Stimulated activated effector memory CD8-positive, alpha-beta T cell treated with anti-CD3 and anti-CD28 coated beads, Interleukin-12 subunit alpha, Interleukin-12 subunit beta, amount 100 ng/mL, for 72 hours (primary cell): ENCODE measurements at regions not wholly inside any gene's neighbourhood (a gene's known extent, or its start where the extent isn't known, plus 50 kb on each side); places are given as distances from the start of the nearest gene placed in this dataset.

ENCODE experiments used
- ATAC-seq: fragments of 150-1000 bp; cut with Tn5 transposase; 2 replicates; pipeline ENCODE4 v1.10.0; 2021
- DNase-seq, 2 donors: peaks; one replicate each; pipeline ENCODE4 v3.0.0; 2021 to 2022; ENCODE audit warnings: low spot score in 2 of 2
- H3K27ac Mint-ChIP-seq: one replicate; pipeline ENCODE4 v1.8.0; 2022; ENCODE audit warnings: mild to moderate bottlenecking, mixed read lengths
- H3K36me3 Mint-ChIP-seq: one replicate; pipeline ENCODE4 v1.8.0; 2022; ENCODE audit warnings: mild to moderate bottlenecking, mixed read lengths
- H3K4me1 Mint-ChIP-seq: one replicate; pipeline ENCODE4 v1.8.0; 2022; ENCODE audit warnings: mixed read lengths
- H3K4me3 Mint-ChIP-seq: one replicate; pipeline ENCODE4 v1.8.0; 2022; ENCODE audit warnings: mild to moderate bottlenecking, mixed read lengths
- H3K9me3 Mint-ChIP-seq: one replicate; pipeline ENCODE4 v1.8.0; 2022; ENCODE audit warnings: mixed read lengths

GRCh38 chr3:180246688-180247195, 210.0 kb upstream of the PEX5L start:
- no peaks in the 10 kb centered on the region for H3K36me3 Mint-ChIP-seq
- H3K4me3 Mint-ChIP-seq: no peak overlapping the region
- ATAC-seq: no peak
- H3K9me3 Mint-ChIP-seq: no peaks in the 10 kb centered on the region
- DNase-seq: no peak
- H3K27ac Mint-ChIP-seq: no peak overlapping the region
- no peaks in the 10 kb centered on the region for H3K4me1 Mint-ChIP-seq

DNA sequence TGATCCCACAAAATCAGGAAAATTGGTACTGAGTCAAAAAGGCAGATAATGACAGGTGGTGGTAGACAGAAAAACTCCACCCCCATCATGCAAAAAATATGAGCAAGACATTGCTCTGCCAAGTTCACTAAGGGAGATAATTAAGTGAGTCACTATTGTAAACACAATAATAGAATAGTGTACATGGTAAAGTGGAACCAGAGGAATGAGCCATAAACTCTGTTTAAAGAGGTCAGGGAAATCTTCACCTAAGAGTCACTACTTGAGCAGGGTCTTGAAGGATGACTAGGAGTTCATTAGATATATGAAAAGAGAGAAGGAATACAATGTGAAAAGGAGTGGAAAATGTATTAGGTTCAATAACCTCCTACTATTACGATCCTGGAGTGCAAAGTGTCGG, 213.4 kb upstream of the PEX5L start:
- no peak for DNase-seq
- no peak for ATAC-seq
- Mint-ChIP-seq H3K36me3 (no peaks in the 10 kb centered on the region), H3K4me3 (no peak overlapping the region), H3K4me1 (no peaks in the 10 kb centered on the region), H3K27ac (no peak overlapping the region), H3K9me3 (peaks cover 2% of the 10 kb centered on the region)

GRCh38 chr3:180252683-180253082, 215.9 kb upstream of the PEX5L start:
- Mint-ChIP-seq H3K4me1 (no peaks in the 10 kb centered on the region), H3K4me3 (no peak overlapping the region)
- no peak for DNase-seq

GRCh38 chr3:180253283-180253682, 216.5 kb upstream of the PEX5L start:
- ATAC-seq (no peak), DNase-seq (no peak)
- Mint-ChIP-seq H3K36me3 (no peaks in the 10 kb centered on the region), H3K27ac (no peak overlapping the region), H3K9me3 (peaks cover 6% of the 10 kb centered on the region), H3K4me1 (no peaks in the 10 kb centered on the region), H3K4me3 (no peak overlapping the region)

More at GRCh38 chr3:180252683-180253082, 215.9 kb upstream of the PEX5L start:
- Mint-ChIP-seq H3K9me3 (peaks cover 6% of the 10 kb centered on the region), H3K27ac (no peak overlapping the region), H3K36me3 (no peaks in the 10 kb centered on the region)
- ATAC-seq: no peak

DNA sequence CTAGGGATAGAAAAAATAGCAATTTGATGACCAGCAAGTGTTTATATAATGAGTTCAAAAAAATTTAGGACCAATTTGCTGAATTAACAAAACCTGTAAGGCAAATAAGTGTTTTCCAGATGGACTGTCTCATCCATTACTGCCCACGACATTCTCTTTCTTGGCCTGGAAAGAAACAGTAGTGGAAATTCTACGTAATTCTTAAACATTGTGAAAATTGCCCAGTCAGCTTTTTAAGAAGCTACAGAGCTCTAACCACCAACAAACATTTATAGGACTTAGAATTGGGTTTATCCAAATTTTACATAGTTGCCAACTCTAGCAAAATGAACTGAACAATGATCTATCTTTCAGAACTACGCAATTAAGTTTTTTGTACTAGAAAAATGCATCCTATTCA, 227.7 kb upstream of the PEX5L start:
- no peak overlapping the region for H3K27ac Mint-ChIP-seq
- no peaks in the 10 kb centered on the region for H3K36me3 Mint-ChIP-seq
- no peak for ATAC-seq
- no peak for DNase-seq
- H3K9me3 Mint-ChIP-seq: peaks cover 16% of the 10 kb centered on the region
- no peak overlapping the region for H3K4me3 Mint-ChIP-seq
- H3K4me1 Mint-ChIP-seq: peaks cover 5% of the 10 kb centered on the region

DNA sequence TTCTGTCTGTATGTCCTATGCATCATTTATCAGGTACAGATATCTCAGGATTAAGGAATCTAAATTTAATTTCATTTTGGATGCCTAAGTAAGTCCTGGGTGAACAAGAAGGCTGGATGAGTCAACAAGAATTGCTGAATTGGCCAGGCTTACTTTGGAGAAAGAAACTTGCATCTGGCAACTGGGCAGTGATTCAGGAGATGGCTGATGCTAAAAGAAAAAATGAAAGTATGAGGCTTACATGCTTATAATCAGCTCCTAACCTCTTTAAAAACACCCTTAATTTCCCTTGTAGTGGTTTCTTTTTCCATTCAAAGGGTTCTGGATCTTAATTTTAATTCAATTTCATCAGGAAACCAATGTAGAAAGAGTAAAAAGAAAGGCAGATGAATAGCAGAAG, 228.8 kb upstream of the PEX5L start:
- DNase-seq (no peak), ATAC-seq (no peak)
- H3K4me1 Mint-ChIP-seq: peaks cover 5% of the 10 kb centered on the region
- no peak overlapping the region for H3K4me3 Mint-ChIP-seq
- peaks cover 10% of the 10 kb centered on the region for H3K9me3 Mint-ChIP-seq
- H3K27ac Mint-ChIP-seq: no peak overlapping the region
- H3K36me3 Mint-ChIP-seq: no peaks in the 10 kb centered on the region

DNA sequence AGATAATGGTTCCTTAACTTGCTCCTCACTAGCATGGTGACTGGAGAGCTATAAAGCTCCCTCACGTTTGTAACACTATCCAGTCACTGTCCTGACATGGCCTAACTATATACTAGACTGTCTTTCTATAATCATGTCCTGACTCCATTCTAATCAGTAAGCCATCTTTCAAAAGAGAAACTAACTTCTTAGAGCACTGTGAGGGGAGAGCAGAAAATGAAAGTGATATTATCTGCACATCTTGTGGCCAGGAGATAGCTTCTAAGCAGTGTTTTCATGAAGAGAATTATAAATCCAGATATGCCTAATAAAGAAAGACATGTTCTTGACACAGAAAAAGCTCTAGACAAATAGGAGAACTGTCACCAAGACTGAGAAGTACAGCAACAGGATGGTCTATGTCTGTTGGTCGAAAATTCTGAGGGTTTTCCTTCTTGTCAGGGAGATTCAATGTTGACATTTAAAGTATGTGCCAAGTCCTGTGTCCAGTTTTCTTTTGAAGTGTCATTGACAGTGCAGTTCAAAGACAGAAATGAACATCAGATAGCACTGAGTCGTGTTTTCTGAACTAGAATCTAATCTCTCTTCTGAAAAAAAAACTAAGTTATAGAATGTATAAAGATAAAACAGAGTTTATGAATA, 230.6 kb upstream of the PEX5L start:
- Mint-ChIP-seq H3K9me3 (peaks cover 4% of the 10 kb centered on the region), H3K4me3 (peak overlapping the region; percentile 19), H3K27ac (peak overlapping the region; percentile 74), H3K36me3 (no peaks in the 10 kb centered on the region), H3K4me1 (peaks cover 5% of the 10 kb centered on the region)
- ATAC-seq (peak; percentile 67), DNase-seq (no peak)

DNA sequence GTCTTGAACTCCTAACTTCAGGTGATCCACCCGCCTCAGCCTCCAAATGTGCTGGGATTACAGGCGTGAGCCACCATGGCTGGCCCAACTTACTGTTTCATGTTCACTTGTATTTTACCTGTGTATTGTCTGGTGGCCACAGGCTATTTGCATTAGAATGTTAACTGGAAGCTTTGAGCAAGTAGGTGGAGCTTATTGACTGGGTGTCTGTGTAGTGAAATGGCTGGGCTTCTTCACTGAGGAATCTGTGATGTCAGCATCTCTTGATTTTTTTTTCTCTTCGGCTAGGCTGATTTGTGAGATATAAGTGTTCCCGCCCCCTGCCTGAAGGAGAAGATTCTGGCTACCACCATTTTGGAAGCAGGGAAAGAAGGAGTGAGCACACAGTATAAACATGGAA, 237.8 kb upstream of the PEX5L start:
- H3K36me3 Mint-ChIP-seq: no peaks in the 10 kb centered on the region
- no peak for ATAC-seq
- peaks cover 12% of the 10 kb centered on the region for H3K9me3 Mint-ChIP-seq

DNA sequence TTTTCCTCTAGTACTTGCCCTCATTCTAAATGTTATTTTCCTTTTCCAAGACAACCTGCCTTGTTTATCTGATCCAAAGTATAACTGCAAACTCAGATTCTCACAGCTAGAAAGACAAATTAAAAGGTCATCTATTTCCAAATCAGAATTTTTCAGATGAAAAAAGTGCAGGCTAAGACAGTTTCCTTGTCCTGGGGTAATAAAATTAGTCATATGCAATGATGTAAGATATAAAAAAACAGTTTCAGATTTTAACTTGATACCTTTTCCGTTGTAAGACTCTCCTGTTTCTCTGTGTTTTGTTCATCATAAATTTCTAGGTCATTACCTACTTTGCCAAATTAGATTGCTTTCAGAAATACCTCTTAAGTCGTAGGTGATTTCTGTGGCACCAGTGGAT, 238.4 kb upstream of the PEX5L start:
- H3K9me3 Mint-ChIP-seq: peaks cover 12% of the 10 kb centered on the region
- no peak overlapping the region for H3K27ac Mint-ChIP-seq
- DNase-seq (no peak), ATAC-seq (no peak)
- H3K4me1 Mint-ChIP-seq: no peaks in the 10 kb centered on the region
- H3K36me3 Mint-ChIP-seq: no peaks in the 10 kb centered on the region
- no peak overlapping the region for H3K4me3 Mint-ChIP-seq

More for the DNA sequence above, 237.8 kb upstream of the PEX5L start:
- Mint-ChIP-seq H3K27ac (no peak overlapping the region), H3K4me1 (no peaks in the 10 kb centered on the region), H3K4me3 (no peak overlapping the region)
- DNase-seq: no peak

DNA sequence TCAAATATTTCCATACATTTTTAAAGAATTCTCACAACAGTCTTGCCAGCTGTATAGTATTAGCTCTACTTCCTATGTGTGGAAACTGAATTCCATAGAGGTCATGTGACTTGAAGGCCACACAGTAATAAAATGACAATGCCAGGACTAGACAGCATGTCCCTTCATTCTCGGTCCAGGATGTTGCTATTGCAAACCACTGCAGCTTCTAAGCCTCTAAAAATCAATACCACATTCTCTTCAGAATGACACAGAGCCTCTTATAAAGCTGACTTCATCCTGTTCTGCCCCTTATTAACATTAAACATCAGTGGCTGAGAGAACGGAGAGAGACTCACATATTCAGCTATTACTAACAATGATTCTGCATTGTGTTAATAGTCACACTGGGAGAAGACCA, 240.3 kb upstream of the PEX5L start:
- no peaks in the 10 kb centered on the region for H3K4me1 Mint-ChIP-seq
- ATAC-seq (no peak), DNase-seq (no peak)
- H3K27ac Mint-ChIP-seq: no peak overlapping the region
- H3K4me3 Mint-ChIP-seq: no peak overlapping the region
- no peaks in the 10 kb centered on the region for H3K36me3 Mint-ChIP-seq
- peaks cover 8% of the 10 kb centered on the region for H3K9me3 Mint-ChIP-seq

GRCh38 chr3:180278583-180279188, 241.9 kb upstream of the PEX5L start:
- DNase-seq (no peak), ATAC-seq (no peak)
- Mint-ChIP-seq H3K9me3 (peaks cover 8% of the 10 kb centered on the region), H3K4me3 (no peak overlapping the region), H3K27ac (no peak overlapping the region), H3K4me1 (no peaks in the 10 kb centered on the region), H3K36me3 (no peaks in the 10 kb centered on the region)

GRCh38 chr3:180280555-180280954, 243.8 kb upstream of the PEX5L start:
- Mint-ChIP-seq H3K36me3 (no peaks in the 10 kb centered on the region), H3K27ac (no peak overlapping the region), H3K4me1 (no peaks in the 10 kb centered on the region), H3K4me3 (no peak overlapping the region), H3K9me3 (peaks cover 4% of the 10 kb centered on the region)
- DNase-seq (no peak), ATAC-seq (no peak)

GRCh38 chr3:180282386-180282785, 245.6 kb upstream of the PEX5L start:
- Mint-ChIP-seq H3K36me3 (no peaks in the 10 kb centered on the region), H3K4me3 (no peak overlapping the region), H3K4me1 (no peaks in the 10 kb centered on the region), H3K27ac (no peak overlapping the region), H3K9me3 (peaks cover 4% of the 10 kb centered on the region)
- ATAC-seq: no peak
- DNase-seq: no peak

DNA sequence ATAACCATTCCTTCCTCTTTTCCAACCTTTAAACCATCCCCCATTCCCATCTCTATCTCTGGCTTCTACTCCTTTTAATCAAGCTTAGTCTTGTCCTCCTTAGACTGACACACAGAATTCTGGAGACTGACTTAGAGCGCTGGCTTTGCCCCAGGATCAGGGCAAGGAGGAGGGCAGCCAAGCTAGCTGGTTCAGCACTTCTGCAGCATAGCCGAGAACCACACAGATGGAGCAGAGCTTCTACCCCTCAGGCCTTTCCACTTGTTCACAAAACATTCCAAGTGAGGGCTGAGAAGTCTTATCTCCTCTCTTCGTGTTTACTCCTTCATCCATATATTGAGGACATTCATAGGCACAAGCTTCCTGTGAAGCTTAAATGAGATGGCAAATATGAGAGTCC, 246.5 kb upstream of the PEX5L start:
- peak; percentile 19 for ATAC-seq
- no peaks in the 10 kb centered on the region for H3K36me3 Mint-ChIP-seq
- H3K4me1 Mint-ChIP-seq: no peaks in the 10 kb centered on the region
- H3K9me3 Mint-ChIP-seq: peaks cover 4% of the 10 kb centered on the region
- no peak overlapping the region for H3K27ac Mint-ChIP-seq
- DNase-seq: no peak
- no peak overlapping the region for H3K4me3 Mint-ChIP-seq

GRCh38 chr3:180284331-180285110, 247.8 kb upstream of the PEX5L start:
- DNase-seq (no peak), ATAC-seq (no peak)
- Mint-ChIP-seq H3K9me3 (no peaks in the 10 kb centered on the region), H3K36me3 (no peaks in the 10 kb centered on the region), H3K27ac (no peak overlapping the region), H3K4me1 (no peaks in the 10 kb centered on the region), H3K4me3 (no peak overlapping the region)

GRCh38 chr3:180287703-180288102, 251.0 kb upstream of the PEX5L start:
- DNase-seq: no peak
- ATAC-seq: no peak
- Mint-ChIP-seq H3K27ac (no peak overlapping the region), H3K4me3 (no peak overlapping the region), H3K36me3 (no peaks in the 10 kb centered on the region), H3K4me1 (no peaks in the 10 kb centered on the region), H3K9me3 (no peaks in the 10 kb centered on the region)
